ENCODE measurements at regions not wholly inside any gene's neighbourhood (a gene's known extent, or its start where the extent isn't known, plus 50 kb on each side); places are given as distances from the start of the nearest gene placed in this dataset.
A peak's percentile ranks its signal among the peaks of the same experiment; 100 is the strongest.

- H3K27me3 Mint-ChIP-seq (ENCODE audit: low read depth) = no peaks in the 10 kb centered on the region
- H3K4me1 Mint-ChIP-seq = peaks cover 32% of the 10 kb centered on the region
- no peak for DNase-seq (ENCODE audit: low spot score)
- no peak for ATAC-seq
- CTCF ChIA-PET = interaction anchor here (0.7 to 2.4 kb wide), 54 partner anchors 8 to 991 kb away, joined by 3 to 42 read pairs (median 5); partner anchors contain the start of genes CCDC71L, HBP1, NAMPT and SYPL1
- H3K4me3 Mint-ChIP-seq = no peak overlapping the region
- POLR2A ChIA-PET = interaction anchor here (1.6 to 2.1 kb wide), 2 partner anchors 108 to 483 kb away, joined by 4 to 5 read pairs; partner anchors contain the start of gene NAMPT
- no peak for TF ChIP-seq NFYB (CRISPR knock-in tag; conservative IDR thresholded peaks at IDR 0.05; ENCODE audit: low read depth)
- no peak for TF ChIP-seq RELA (CRISPR knock-in tag; IDR thresholded peaks at IDR 0.05; ENCODE audit: borderline replicate concordance)
- TF ChIP-seq E2F5 (CRISPR knock-in tag; IDR thresholded peaks at IDR 0.05) = no peak
- no peaks in the 10 kb centered on the region for H3K36me3 Mint-ChIP-seq
- H3K27ac Mint-ChIP-seq = no peak overlapping the region
- no peaks in the 10 kb centered on the region for H3K9me3 Mint-ChIP-seq
Measured at GRCh38 chr7:106177300-106177690, 65.2 kb upstream of the SYPL1 start.

GRCh38 chr7:106176414-106177299, 64.5 kb upstream of the SYPL1 start:
- 0 out of 2 replicates have a peak, but pooled peaks have one; percentile 32 for TF ChIP-seq SMAD3 (CRISPR knock-in tag; IDR thresholded peaks at IDR 0.05; ENCODE audit: borderline replicate concordance)
- no peak for TF ChIP-seq MYBL2 (CRISPR knock-in tag; IDR thresholded peaks at IDR 0.05)
- peak; percentile 85 for TF ChIP-seq MAX (CRISPR knock-in tag; IDR thresholded peaks at IDR 0.05)
- TF ChIP-seq GABPB1 (CRISPR knock-in tag; IDR thresholded peaks at IDR 0.05) = no peak
- TF ChIP-seq TEAD1 (CRISPR knock-in tag; IDR thresholded peaks at IDR 0.05) = peak; percentile 90; the same call in 1 of the 2 replicates
- no peak for TF ChIP-seq CREM (CRISPR knock-in tag; IDR thresholded peaks at IDR 0.05)
- TF ChIP-seq JAZF1 (CRISPR knock-in tag; IDR thresholded peaks at IDR 0.05) = no peak
- TF ChIP-seq CREB1 (CRISPR knock-in tag; IDR thresholded peaks at IDR 0.05) = no peak
- TF ChIP-seq CTCF (IDR thresholded peaks at IDR 0.05) = peak; percentile 74
- no peak for TF ChIP-seq NR1H2 (CRISPR knock-in tag; IDR thresholded peaks at IDR 0.05)
- TF ChIP-seq ETV6 (CRISPR knock-in tag; IDR thresholded peaks at IDR 0.05) = peak; percentile 62; the same call in 1 of the 2 replicates
- TF ChIP-seq HMGXB4 (CRISPR knock-in tag; IDR thresholded peaks at IDR 0.05) = 0 out of 2 replicates have a peak, but pooled peaks have one; percentile 31
- TF ChIP-seq USF1 (CRISPR knock-in tag; IDR thresholded peaks at IDR 0.05) = 0 out of 2 replicates have a peak, but pooled peaks have one; percentile 35
- no peak for TF ChIP-seq AFF4 (CRISPR knock-in tag; IDR thresholded peaks at IDR 0.05; ENCODE audit: borderline replicate concordance)
- TF ChIP-seq ZNF232 (CRISPR knock-in tag; IDR thresholded peaks at IDR 0.05) = peak; percentile 86; the same call in 1 of the 2 replicates
- POLR2A ChIA-PET = interaction anchor here (1.6 to 2.1 kb wide), 2 partner anchors 109 to 483 kb away, joined by 4 to 5 read pairs; partner anchors contain the start of gene NAMPT
- Mint-ChIP-seq H3K9me3 (no peaks in the 10 kb centered on the region), H3K36me3 (no peaks in the 10 kb centered on the region), H3K4me1 (peaks cover 32% of the 10 kb centered on the region), H3K27ac (no peak overlapping the region), H3K27me3 (ENCODE audit: low read depth) (no peaks in the 10 kb centered on the region), H3K4me3 (peak overlapping the region; percentile 35; the same call in 1 of the 2 replicates)
- ATAC-seq (peak; percentile 94), DNase-seq (ENCODE audit: low spot score) (peak; percentile 94)
- CTCF ChIA-PET = interaction anchor here (0.5 to 2.4 kb wide), 67 partner anchors 8 to 992 kb away, joined by 3 to 42 read pairs (median 4); partner anchors contain the start of genes CCDC71L, HBP1, NAMPT and SYPL1

Measured in WTC11 (cell line).